Dedifferentiated amniotic fluid mesenchymal stem cell (primary cell): ENCODE measurements at regions not wholly inside any gene's neighbourhood (a gene's known extent, or its start where the extent isn't known, plus 50 kb on each side); places are given as distances from the start of the nearest gene placed in this dataset.

Experiments
- DNase-seq: peaks from one replicate; pipeline ENCODE4 v3.0.0-alpha.2; 2016; ENCODE audit errors: extremely low spot score

- no peak for DNase-seq
These were observed 72.0 kb upstream of the GORAB start for GRCh38 chr1:170460001-170460400.

DNA sequence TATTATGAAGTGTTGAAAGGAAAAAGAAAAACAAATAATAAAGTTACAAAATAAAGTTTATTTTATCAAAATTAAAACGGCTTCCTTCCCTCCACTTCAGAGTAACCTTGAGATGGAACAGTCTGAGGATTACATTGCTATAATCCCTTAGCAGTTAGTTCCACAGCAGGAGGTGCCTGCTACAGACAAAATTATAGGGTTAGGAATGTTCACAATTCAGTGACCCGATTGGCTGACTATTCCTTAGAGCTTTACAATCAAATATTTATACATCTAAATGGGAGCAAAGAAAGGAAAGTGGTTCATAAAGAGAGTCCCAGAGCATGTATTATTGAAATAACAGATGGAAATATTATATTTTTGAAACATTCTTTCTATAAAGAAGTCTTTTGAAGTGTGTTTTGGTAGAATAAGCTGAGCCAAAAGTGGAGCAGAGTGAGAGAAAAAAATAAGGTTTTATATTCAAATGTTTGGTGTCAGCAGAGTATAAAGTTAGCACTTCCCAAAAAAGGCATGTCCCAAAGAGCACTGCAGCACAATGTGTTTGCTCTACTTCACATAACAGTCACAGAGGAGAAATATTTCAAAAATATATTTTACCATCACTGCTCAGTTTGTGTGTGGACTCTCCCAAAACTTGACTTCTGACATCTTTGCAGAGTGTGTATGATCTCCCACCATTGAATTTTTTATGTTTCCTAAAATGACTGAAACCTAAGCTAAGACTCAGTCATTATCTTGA, 71.4 kb upstream of the GORAB start:
- DNase-seq: no peak

GRCh38 chr1:170461291-170461747, 70.6 kb upstream of the GORAB start:
- peak; percentile 29 for DNase-seq

- no peak for DNase-seq
These were observed 70.1 kb upstream of the GORAB start for GRCh38 chr1:170461762-170462384.

DNA sequence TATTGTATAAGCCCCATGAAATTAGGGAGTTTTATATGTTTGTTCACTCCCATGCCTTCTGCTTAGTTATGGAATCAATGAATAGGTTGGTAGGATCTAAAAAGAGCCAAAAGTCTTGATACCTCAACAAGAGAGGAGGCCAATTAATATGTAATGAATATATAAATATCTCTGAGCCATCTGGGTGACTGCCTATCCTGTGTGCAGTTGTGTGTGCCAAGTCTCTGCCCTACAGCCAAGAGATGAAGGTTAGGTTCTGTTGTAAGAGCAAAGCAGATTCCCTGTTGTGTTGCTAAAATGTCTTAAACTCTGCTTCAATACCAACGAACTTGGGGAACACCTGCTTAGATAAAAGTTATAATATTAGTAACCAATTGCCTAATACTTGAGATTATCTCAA, 61.8 kb upstream of the GORAB start:
- DNase-seq: no peak

- DNase-seq: peak; percentile 77
These were observed 60.4 kb upstream of the GORAB start for GRCh38 chr1:170471398-170472053.

DNA sequence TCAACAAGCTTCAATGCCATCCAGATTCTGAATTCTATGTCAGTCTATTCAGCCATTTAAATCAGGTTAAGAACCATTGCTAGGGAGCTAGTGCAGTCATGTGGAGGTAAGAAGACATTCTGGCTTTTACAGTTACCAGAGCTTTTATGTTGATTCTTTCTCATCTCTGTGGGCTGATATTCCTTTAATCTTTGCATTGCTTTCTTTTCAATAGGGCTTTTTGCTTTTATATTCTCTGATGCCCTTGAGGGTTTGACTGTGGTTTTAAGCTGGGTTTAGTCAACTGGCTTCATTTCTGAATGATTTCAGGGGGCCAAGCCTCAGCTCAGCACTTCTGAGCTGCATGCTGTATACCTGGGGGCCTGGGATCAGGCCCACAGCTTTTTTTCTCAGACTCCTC, 51.0 kb upstream of the GORAB start:
- DNase-seq: no peak
